H9 (cell line): ENCODE measurements at regions not wholly inside any gene's neighbourhood (a gene's known extent, or its start where the extent isn't known, plus 50 kb on each side); places are given as distances from the start of the nearest gene placed in this dataset.

Experiments
- DNase-seq: peaks from one replicate; pipeline ENCODE4 v3.0.0-alpha.2; 2017
- H2AFZ ChIP-seq: one replicate; pipeline ENCODE4 v1.6.1; 2013; ENCODE audit warnings: mild to moderate bottlenecking, low read length, control low read depth, moderate library complexity
- H2AK5ac ChIP-seq: 2 replicates; pipeline ENCODE4 v1.6.1; 2013; ENCODE audit warnings: low read length, control low read depth, mixed read lengths; ENCODE audit not compliant: insufficient read length
- H2BK120ac ChIP-seq: one replicate; pipeline ENCODE4 v1.6.1; 2013; ENCODE audit warnings: low read depth, mild to moderate bottlenecking, low read length, control low read depth, inconsistent platforms; ENCODE audit not compliant: poor library complexity, severe bottlenecking
- H2BK12ac ChIP-seq: 2 replicates; pipeline ENCODE4 v1.6.1; 2013; ENCODE audit warnings: low read length, control low read depth, mixed read lengths, low read depth; ENCODE audit not compliant: insufficient read length
- H2BK15ac ChIP-seq: 2 replicates; pipeline ENCODE4 v1.6.1; 2013; ENCODE audit warnings: low read depth, low read length, control low read depth
- H2BK20ac ChIP-seq: one replicate; pipeline ENCODE4 v1.6.1; 2013; ENCODE audit warnings: low read depth, mild to moderate bottlenecking, low read length, control low read depth, inconsistent platforms; ENCODE audit not compliant: poor library complexity, severe bottlenecking
- H2BK5ac ChIP-seq: 2 replicates; pipeline ENCODE4 v1.6.1; 2013; ENCODE audit warnings: low read length, control low read depth, mixed read lengths; ENCODE audit not compliant: insufficient read length
- H3K14ac ChIP-seq: 2 replicates; pipeline ENCODE4 v1.6.1; 2013; ENCODE audit warnings: low read length, control low read depth; ENCODE audit not compliant: insufficient read depth
- H3K18ac ChIP-seq: 2 replicates; pipeline ENCODE4 v1.6.1; 2013; ENCODE audit warnings: low read depth, mild to moderate bottlenecking, mixed read lengths, low read length, control low read depth; ENCODE audit not compliant: insufficient read length
- H3K23ac ChIP-seq: 2 replicates; pipeline ENCODE4 v1.6.1; 2013; ENCODE audit warnings: low read length, control low read depth, mixed read lengths, low read depth; ENCODE audit not compliant: insufficient read length
- H3K23me2 ChIP-seq: 2 replicates; pipeline ENCODE4 v1.6.1; 2013; ENCODE audit warnings: low read depth, mild to moderate bottlenecking, mixed read lengths, low read length, control low read depth; ENCODE audit not compliant: insufficient read length, poor library complexity, severe bottlenecking
- H3K27ac ChIP-seq: 2 replicates; pipeline ENCODE4 v1.5.1; 2013; ENCODE audit warnings: low read length, control low read depth, mixed read lengths, low read depth; ENCODE audit not compliant: insufficient read length
- H3K27me3 ChIP-seq: 2 replicates; pipeline ENCODE4 v1.6.1; 2013; ENCODE audit warnings: low read length, control low read depth, inconsistent platforms; ENCODE audit not compliant: insufficient read depth
- H3K4ac ChIP-seq: 2 replicates; pipeline ENCODE4 v1.6.1; 2013; ENCODE audit warnings: low read depth, mild to moderate bottlenecking, control low read depth, inconsistent platforms, low read length, moderate library complexity
- H3K4me1 ChIP-seq: 2 replicates; pipeline ENCODE4 v1.6.1; 2013; ENCODE audit warnings: low read length, control low read depth, inconsistent platforms; ENCODE audit not compliant: insufficient read depth
- H3K4me2 ChIP-seq: 2 replicates; pipeline ENCODE4 v1.6.1; 2013; ENCODE audit warnings: low read length, control low read depth, mixed read lengths; ENCODE audit not compliant: insufficient read length, insufficient read depth
- H3K56ac ChIP-seq: 2 replicates; pipeline ENCODE4 v1.6.1; 2013; ENCODE audit warnings: low read depth, mild to moderate bottlenecking, mixed read lengths, low read length, control low read depth; ENCODE audit not compliant: insufficient read length
- H3K79me1 ChIP-seq: 2 replicates; pipeline ENCODE4 v1.6.1; 2013; ENCODE audit warnings: low read depth, mild to moderate bottlenecking, moderate library complexity, low read length, control low read depth, inconsistent platforms; ENCODE audit not compliant: insufficient read depth, poor library complexity, severe bottlenecking
- H3K79me2 ChIP-seq: 2 replicates; pipeline ENCODE4 v1.6.1; 2013; ENCODE audit warnings: low read length, control low read depth, inconsistent platforms; ENCODE audit not compliant: insufficient read depth
- H3K9ac ChIP-seq: 2 replicates; pipeline ENCODE4 v1.6.1; 2013; ENCODE audit warnings: low read length, control low read depth, mixed read lengths; ENCODE audit not compliant: insufficient read length; ENCODE audit errors: extremely low read depth
- H3K9me3 ChIP-seq: one replicate; pipeline ENCODE4 v1.6.1; 2013; ENCODE audit warnings: low read depth, low read length, inconsistent platforms; ENCODE audit not compliant: control insufficient read depth
- H3T11ph ChIP-seq: one replicate; pipeline ENCODE4 v1.6.1; 2013; ENCODE audit warnings: mild to moderate bottlenecking, low read length, control low read depth, inconsistent platforms
- H4K20me1 ChIP-seq: one replicate; pipeline ENCODE4 v1.6.1; 2013; ENCODE audit not compliant: control insufficient read depth, insufficient read length, insufficient read depth
- H4K5ac ChIP-seq: 2 replicates; pipeline ENCODE4 v1.6.1; 2013; ENCODE audit warnings: low read depth, mild to moderate bottlenecking, mixed read lengths, low read length, control low read depth; ENCODE audit not compliant: insufficient read length
- H4K8ac ChIP-seq: replicated peaks from 2 replicates; pipeline ENCODE4 v1.6.1; 2013; ENCODE audit warnings: low read length, control low read depth, mixed read lengths, low read depth; ENCODE audit not compliant: insufficient read length
- H4K91ac ChIP-seq: 2 replicates; pipeline ENCODE4 v1.6.1; 2013; ENCODE audit warnings: low read depth, mild to moderate bottlenecking, moderate library complexity, mixed read lengths, low read length, control low read depth; ENCODE audit not compliant: insufficient read length
- H3K27ac Mint-ChIP-seq, 3 experiments: 2 replicates in 2 of 3; 3 replicates in 1 of 3; pipeline ENCODE4 v1.8.0; 2020 to 2021; ENCODE audit warnings: mixed read lengths in 3 of 3, mild to moderate bottlenecking in 1 of 3, moderate library complexity in 1 of 3
- H3K27me3 Mint-ChIP-seq: 2 replicates; pipeline ENCODE4 v1.8.0; 2021; ENCODE audit warnings: low read depth, mild to moderate bottlenecking, moderate library complexity, mixed read lengths
- H3K36me3 Mint-ChIP-seq, 3 experiments: 2 replicates in 2 of 3; 3 replicates in 1 of 3; pipeline ENCODE4 v1.8.0; 2020 to 2021; ENCODE audit warnings: low read depth in 3 of 3, mixed read lengths in 3 of 3; ENCODE audit not compliant: insufficient read depth in 1 of 3
- H3K4me1 Mint-ChIP-seq, 2 experiments: 2 replicates each; pipeline ENCODE4 v1.8.0; 2020; ENCODE audit warnings: mixed read lengths in 2 of 2
- H3K4me3 Mint-ChIP-seq, 2 experiments: 2 replicates in 1 of 2; 3 replicates in 1 of 2; pipeline ENCODE4 v1.8.0; 2020 to 2021; ENCODE audit warnings: mild to moderate bottlenecking in 2 of 2, mixed read lengths in 2 of 2, moderate library complexity in 1 of 2
- H3K9me3 Mint-ChIP-seq, 2 experiments: 2 replicates in 1 of 2; 3 replicates in 1 of 2; pipeline ENCODE4 v1.8.0; 2020; ENCODE audit warnings: mild to moderate bottlenecking in 2 of 2, mixed read lengths in 2 of 2, moderate library complexity in 1 of 2
- CTCF ChIP-seq: fragments of 200-600 bp; sonication (generic); conservative IDR thresholded peaks from 3 replicates; pipeline ENCODE4 v1.8.0; 2021; ENCODE audit warnings: antibody characterized with exemption, mild to moderate bottlenecking

DNA sequence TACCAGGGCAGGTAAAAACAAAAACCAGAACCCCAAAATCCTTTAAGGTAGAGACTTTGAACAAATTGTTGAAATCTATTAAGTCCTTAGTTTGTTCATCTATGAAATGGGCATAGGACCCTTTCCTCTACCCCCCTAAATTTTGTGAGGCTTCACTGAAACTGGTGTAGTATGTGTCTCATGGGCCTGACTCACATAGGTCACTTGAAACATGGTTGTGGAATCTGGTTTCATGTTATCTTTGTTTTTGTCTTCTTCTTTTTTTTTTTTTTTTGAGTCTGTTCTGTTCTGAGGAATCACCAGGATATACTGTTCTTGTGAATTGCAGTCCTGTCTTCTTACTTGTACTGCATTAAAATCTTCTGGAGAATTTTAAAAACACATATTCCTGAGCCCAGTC lies 202.2 kb downstream of the KTN1 start:
- Histone ChIP-seq H3K4me1 (no peaks in the 10 kb centered on the region), H2BK120ac (no peak overlapping the region), H3K56ac (no peak overlapping the region), H3K27ac (no peak overlapping the region), H3K79me1 (no peaks in the 10 kb centered on the region), H4K5ac (no peak overlapping the region), H4K8ac (no peak overlapping the region), H3K9ac (no peak overlapping the region), H3K79me2 (no peaks in the 10 kb centered on the region), H3K23ac (no peak overlapping the region), H2BK15ac (no peak overlapping the region), H2AFZ (no peak overlapping the region), H2BK12ac (no peak overlapping the region), H3K9me3 (no peaks in the 10 kb centered on the region), H2BK20ac (no peak overlapping the region), H2AK5ac (no peak overlapping the region), H2BK5ac (no peak overlapping the region), H3K14ac (no peak overlapping the region), H4K20me1 (no peaks in the 10 kb centered on the region), H4K91ac (no peak overlapping the region), H3K27me3 (no peaks in the 10 kb centered on the region), H3K18ac (no peak overlapping the region), H3T11ph (no peak overlapping the region), H3K23me2 (no peaks in the 10 kb centered on the region), H3K4me2 (no peak overlapping the region), H3K4ac (no peak overlapping the region)
- no peaks in the 10 kb centered on the region; a peak in 1 of 5 replicates for H3K9me3 Mint-ChIP-seq
- no peaks in the 10 kb centered on the region for H3K27me3 Mint-ChIP-seq
- DNase-seq, result no peak
- no peak for TF ChIP-seq CTCF
- peaks cover 0 to under 1% of the 10 kb centered on the region in 2 experiments; a peak in 2 of 4 replicates for H3K4me1 Mint-ChIP-seq
- no peak overlapping the region for H3K27ac Mint-ChIP-seq
- peaks cover 0 to under 1% (median 0%) of the 10 kb centered on the region in 3 experiments; a peak in 2 of 7 replicates for H3K36me3 Mint-ChIP-seq
- H3K4me3 Mint-ChIP-seq, result no peak overlapping the region
